ENCODE measurements at regions not wholly inside any gene's neighbourhood (a gene's known extent, or its start where the extent isn't known, plus 50 kb on each side); places are given as distances from the start of the nearest gene placed in this dataset.

GRCh38 chr18:77737405-77737804 lies 487.8 kb downstream of the GALR1 start:
- Mint-ChIP-seq H3K4me1 (ENCODE audit: low read depth) (no peaks in the 10 kb centered on the region), H3K9me3 (no peaks in the 10 kb centered on the region), H3K27ac (no peak overlapping the region), H3K36me3 (ENCODE audit: low read depth) (no peaks in the 10 kb centered on the region), H3K27me3 (ENCODE audit: low read depth) (no peaks in the 10 kb centered on the region), H3K4me3 (no peak overlapping the region)
- no peak for DNase-seq (ENCODE audit: low spot score)

GRCh38 chr18:77749089-77749488 lies 499.4 kb downstream of the GALR1 start:
- Mint-ChIP-seq H3K27ac (no peak overlapping the region), H3K4me1 (ENCODE audit: low read depth) (no peaks in the 10 kb centered on the region), H3K27me3 (ENCODE audit: low read depth) (no peaks in the 10 kb centered on the region), H3K4me3 (no peak overlapping the region), H3K9me3 (no peaks in the 10 kb centered on the region), H3K36me3 (ENCODE audit: low read depth) (no peaks in the 10 kb centered on the region)
- no peak for DNase-seq (ENCODE audit: low spot score)

- H3K4me3 Mint-ChIP-seq = no peak overlapping the region
- H3K27me3 Mint-ChIP-seq (ENCODE audit: low read depth) = no peaks in the 10 kb centered on the region
- H3K36me3 Mint-ChIP-seq (ENCODE audit: low read depth) = no peaks in the 10 kb centered on the region
- H3K9me3 Mint-ChIP-seq = no peaks in the 10 kb centered on the region
- no peak overlapping the region for H3K27ac Mint-ChIP-seq
- no peaks in the 10 kb centered on the region for H3K4me1 Mint-ChIP-seq (ENCODE audit: low read depth)
- no peak for DNase-seq (ENCODE audit: low spot score)
These were observed 500.4 kb downstream of the GALR1 start for GRCh38 chr18:77750006-77750405.

GRCh38 chr18:77754475-77755044 lies 504.9 kb downstream of the GALR1 start:
- Mint-ChIP-seq H3K27ac (no peak overlapping the region), H3K27me3 (ENCODE audit: low read depth) (no peaks in the 10 kb centered on the region), H3K36me3 (ENCODE audit: low read depth) (no peaks in the 10 kb centered on the region), H3K9me3 (no peaks in the 10 kb centered on the region), H3K4me3 (no peak overlapping the region), H3K4me1 (ENCODE audit: low read depth) (no peaks in the 10 kb centered on the region)
- DNase-seq (ENCODE audit: low spot score) = no peak

- no peaks in the 10 kb centered on the region for H3K4me1 Mint-ChIP-seq (ENCODE audit: low read depth)
- no peak overlapping the region for H3K4me3 Mint-ChIP-seq
- H3K27ac Mint-ChIP-seq = no peak overlapping the region
- H3K27me3 Mint-ChIP-seq (ENCODE audit: low read depth) = no peaks in the 10 kb centered on the region
- DNase-seq (ENCODE audit: low spot score) = no peak
- H3K9me3 Mint-ChIP-seq = no peaks in the 10 kb centered on the region
- H3K36me3 Mint-ChIP-seq (ENCODE audit: low read depth) = no peaks in the 10 kb centered on the region
These were observed 505.5 kb downstream of the GALR1 start for GRCh38 chr18:77755187-77755586.

GRCh38 chr18:77761332-77761731 lies 511.7 kb downstream of the GALR1 start:
- no peak overlapping the region for H3K27ac Mint-ChIP-seq
- H3K36me3 Mint-ChIP-seq (ENCODE audit: low read depth) = no peaks in the 10 kb centered on the region
- no peak for DNase-seq (ENCODE audit: low spot score)
- H3K9me3 Mint-ChIP-seq = no peaks in the 10 kb centered on the region
- H3K4me1 Mint-ChIP-seq (ENCODE audit: low read depth) = no peaks in the 10 kb centered on the region
- H3K27me3 Mint-ChIP-seq (ENCODE audit: low read depth) = peaks cover 3% of the 10 kb centered on the region
- H3K4me3 Mint-ChIP-seq = no peak overlapping the region

- H3K27me3 Mint-ChIP-seq (ENCODE audit: low read depth) = peaks cover 3% of the 10 kb centered on the region
- H3K27ac Mint-ChIP-seq = no peak overlapping the region
- H3K36me3 Mint-ChIP-seq (ENCODE audit: low read depth) = no peaks in the 10 kb centered on the region
- H3K4me3 Mint-ChIP-seq = no peak overlapping the region
- H3K9me3 Mint-ChIP-seq = no peaks in the 10 kb centered on the region
- H3K4me1 Mint-ChIP-seq (ENCODE audit: low read depth) = no peaks in the 10 kb centered on the region
- DNase-seq (ENCODE audit: low spot score) = no peak
These were observed 512.4 kb downstream of the GALR1 start for GRCh38 chr18:77762014-77762413.

GRCh38 chr18:77762642-77763041 lies 513.0 kb downstream of the GALR1 start:
- Mint-ChIP-seq H3K36me3 (ENCODE audit: low read depth) (no peaks in the 10 kb centered on the region), H3K4me1 (ENCODE audit: low read depth) (no peaks in the 10 kb centered on the region), H3K9me3 (no peaks in the 10 kb centered on the region), H3K4me3 (no peak overlapping the region), H3K27me3 (ENCODE audit: low read depth) (peaks cover 3% of the 10 kb centered on the region), H3K27ac (no peak overlapping the region)
- no peak for DNase-seq (ENCODE audit: low spot score)

- Mint-ChIP-seq H3K36me3 (ENCODE audit: low read depth) (no peaks in the 10 kb centered on the region), H3K4me1 (ENCODE audit: low read depth) (no peaks in the 10 kb centered on the region), H3K4me3 (no peak overlapping the region), H3K27me3 (ENCODE audit: low read depth) (peaks cover 3% of the 10 kb centered on the region), H3K9me3 (no peaks in the 10 kb centered on the region), H3K27ac (no peak overlapping the region)
- DNase-seq (ENCODE audit: low spot score) = no peak
These were observed 514.0 kb downstream of the GALR1 start for GRCh38 chr18:77763530-77764145.

- H3K9me3 Mint-ChIP-seq = no peaks in the 10 kb centered on the region
- H3K4me1 Mint-ChIP-seq (ENCODE audit: low read depth) = no peaks in the 10 kb centered on the region
- peaks cover 3% of the 10 kb centered on the region for H3K27me3 Mint-ChIP-seq (ENCODE audit: low read depth)
- H3K36me3 Mint-ChIP-seq (ENCODE audit: low read depth) = no peaks in the 10 kb centered on the region
- no peak for DNase-seq (ENCODE audit: low spot score)
- H3K4me3 Mint-ChIP-seq = no peak overlapping the region
- no peak overlapping the region for H3K27ac Mint-ChIP-seq
These were observed 515.8 kb downstream of the GALR1 start for GRCh38 chr18:77765468-77765867.

GRCh38 chr18:77766421-77766820 lies 516.8 kb downstream of the GALR1 start:
- H3K27me3 Mint-ChIP-seq (ENCODE audit: low read depth) = peaks cover 3% of the 10 kb centered on the region
- no peaks in the 10 kb centered on the region for H3K36me3 Mint-ChIP-seq (ENCODE audit: low read depth)
- no peak overlapping the region for H3K27ac Mint-ChIP-seq
- no peak for DNase-seq (ENCODE audit: low spot score)
- H3K9me3 Mint-ChIP-seq = no peaks in the 10 kb centered on the region
- H3K4me3 Mint-ChIP-seq = no peak overlapping the region
- H3K4me1 Mint-ChIP-seq (ENCODE audit: low read depth) = no peaks in the 10 kb centered on the region

GRCh38 chr18:77772177-77772576 lies 522.5 kb downstream of the GALR1 start:
- no peaks in the 10 kb centered on the region for H3K36me3 Mint-ChIP-seq (ENCODE audit: low read depth)
- H3K27ac Mint-ChIP-seq = no peak overlapping the region
- no peaks in the 10 kb centered on the region for H3K4me1 Mint-ChIP-seq (ENCODE audit: low read depth)
- no peaks in the 10 kb centered on the region for H3K27me3 Mint-ChIP-seq (ENCODE audit: low read depth)
- no peak overlapping the region for H3K4me3 Mint-ChIP-seq
- no peaks in the 10 kb centered on the region for H3K9me3 Mint-ChIP-seq
- DNase-seq (ENCODE audit: low spot score) = no peak

GRCh38 chr18:77776104-77776503 lies 526.5 kb downstream of the GALR1 start:
- no peak overlapping the region for H3K27ac Mint-ChIP-seq
- no peaks in the 10 kb centered on the region for H3K36me3 Mint-ChIP-seq (ENCODE audit: low read depth)
- no peaks in the 10 kb centered on the region for H3K27me3 Mint-ChIP-seq (ENCODE audit: low read depth)
- no peaks in the 10 kb centered on the region for H3K9me3 Mint-ChIP-seq
- H3K4me3 Mint-ChIP-seq = no peak overlapping the region
- DNase-seq (ENCODE audit: low spot score) = no peak
- no peaks in the 10 kb centered on the region for H3K4me1 Mint-ChIP-seq (ENCODE audit: low read depth)

- Mint-ChIP-seq H3K27me3 (ENCODE audit: low read depth) (no peaks in the 10 kb centered on the region), H3K36me3 (ENCODE audit: low read depth) (no peaks in the 10 kb centered on the region)
These were observed 527.5 kb downstream of the GALR1 start for GRCh38 chr18:77777163-77777562.

GRCh38 chr18:77784759-77785379 lies 535.2 kb downstream of the GALR1 start:
- Mint-ChIP-seq H3K27me3 (ENCODE audit: low read depth) (no peaks in the 10 kb centered on the region), H3K4me1 (ENCODE audit: low read depth) (no peaks in the 10 kb centered on the region), H3K9me3 (no peaks in the 10 kb centered on the region), H3K4me3 (no peak overlapping the region), H3K27ac (no peak overlapping the region), H3K36me3 (ENCODE audit: low read depth) (no peaks in the 10 kb centered on the region)
- no peak for DNase-seq (ENCODE audit: low spot score)

More at GRCh38 chr18:77777163-77777562, 527.5 kb downstream of the GALR1 start:
- Mint-ChIP-seq H3K4me1 (ENCODE audit: low read depth) (no peaks in the 10 kb centered on the region), H3K9me3 (no peaks in the 10 kb centered on the region), H3K4me3 (no peak overlapping the region), H3K27ac (no peak overlapping the region)
- no peak for DNase-seq (ENCODE audit: low spot score)
